SK-N-SH treated with all-trans-retinoic acid at 6 μM for 48 hours (cell line): ENCODE measurements at regions not wholly inside any gene's neighbourhood (a gene's known extent, or its start where the extent isn't known, plus 50 kb on each side); places are given as distances from the start of the nearest gene placed in this dataset.

Experiments
- ATAC-seq: fragments of 200-7000 bp; cut with Tn5 transposase; 3 replicates; pipeline ENCODE4 v1.9.1; 2020; ENCODE audit warnings: mild to moderate bottlenecking, moderate library complexity
- ARNTL ChIP-seq: fragments of 450-650 bp; formaldehyde crosslinking; IDR thresholded peaks from 2 replicates; pipeline ENCODE4 v1.5.0; 2020; ENCODE audit warnings: low read depth, mild to moderate bottlenecking, moderate library complexity, borderline replicate concordance
- CSDC2 ChIP-seq: fragments of 250-450 bp; sonication (Bioruptor Pico); IDR thresholded peaks from 2 replicates; pipeline ENCODE4 v1.5.0; 2020; ENCODE audit warnings: mild to moderate bottlenecking, moderate library complexity
- ESRRG ChIP-seq: fragments of 250-450 bp; sonication (Bioruptor Pico); IDR thresholded peaks from 2 replicates; pipeline ENCODE4 v1.6.1; 2021; ENCODE audit warnings: mild to moderate bottlenecking
- GLIS3 ChIP-seq: fragments of 250-450 bp; sonication (Bioruptor Pico); IDR thresholded peaks from 2 replicates; pipeline ENCODE4 v1.5.0; 2020; ENCODE audit warnings: mild to moderate bottlenecking, moderate library complexity
- ISL1 ChIP-seq: fragments of 250-450 bp; sonication (Bioruptor Pico); IDR thresholded peaks from 2 replicates; pipeline ENCODE4 v2.1.2; 2022; ENCODE audit warnings: mild to moderate bottlenecking, moderate library complexity
- OSR1 ChIP-seq: fragments of 250-450 bp; sonication (Bioruptor Pico); IDR thresholded peaks from 2 replicates; pipeline ENCODE4 v1.8.0; 2022; ENCODE audit warnings: moderate library complexity, mild to moderate bottlenecking, inconsistent platforms
- PPARA ChIP-seq: fragments of 250-450 bp; sonication (Bioruptor Pico); IDR thresholded peaks from 2 replicates; pipeline ENCODE4 v1.5.0; 2020; ENCODE audit warnings: mild to moderate bottlenecking, borderline replicate concordance
- RARB ChIP-seq: fragments of 250-450 bp; sonication (Bioruptor Pico); IDR thresholded peaks from 2 replicates; pipeline ENCODE4 v1.8.0; 2021; ENCODE audit warnings: mild to moderate bottlenecking, moderate library complexity
- TCF4 ChIP-seq: fragments of 250-450 bp; sonication (Bioruptor Pico); IDR thresholded peaks from 2 replicates; pipeline ENCODE4 v1.8.0; 2021; ENCODE audit warnings: mild to moderate bottlenecking, moderate library complexity, borderline replicate concordance
- TOX ChIP-seq: fragments of 250-450 bp; sonication (Bioruptor Pico); IDR thresholded peaks from 2 replicates; pipeline ENCODE4 v1.8.0; 2021; ENCODE audit warnings: mild to moderate bottlenecking, moderate library complexity, borderline replicate concordance
- ZFP3 ChIP-seq: fragments of 250-450 bp; sonication (Bioruptor Pico); IDR thresholded peaks from 2 replicates; pipeline ENCODE4 v1.5.0; 2020; ENCODE audit warnings: mild to moderate bottlenecking, moderate library complexity
- ZFP30 ChIP-seq: fragments of 450-650 bp; formaldehyde crosslinking; IDR thresholded peaks from 2 replicates; pipeline ENCODE4 v1.5.0; 2022; ENCODE audit warnings: mild to moderate bottlenecking, moderate library complexity
- ZNF565 ChIP-seq: fragments of 450-650 bp; formaldehyde crosslinking; conservative IDR thresholded peaks from 2 replicates; pipeline ENCODE4 v1.5.0; 2020; ENCODE audit warnings: low read depth, mild to moderate bottlenecking, moderate library complexity
- ZNF8 ChIP-seq: fragments of 450-650 bp; formaldehyde crosslinking; IDR thresholded peaks from 2 replicates; pipeline ENCODE4 v1.5.0; 2020; ENCODE audit warnings: mild to moderate bottlenecking, moderate library complexity
- TF ChIP-seq, protein P1 (sequence below): fragments of 250-450 bp; sonication (Bioruptor Pico); IDR thresholded peaks from 2 replicates; pipeline ENCODE4 v1.8.0; 2020; ENCODE audit warnings: mild to moderate bottlenecking, moderate library complexity, borderline replicate concordance
- TF ChIP-seq, protein P2 (sequence below): fragments of 250-450 bp; sonication (Bioruptor Pico); IDR thresholded peaks from 2 replicates; pipeline ENCODE4 v1.5.1; 2020; ENCODE audit warnings: low read depth, mild to moderate bottlenecking, moderate library complexity
- TF ChIP-seq, protein P3 (sequence below): fragments of 250-450 bp; sonication (Bioruptor Pico); IDR thresholded peaks from 2 replicates; pipeline ENCODE4 v1.8.0; 2021; ENCODE audit warnings: low read depth, mild to moderate bottlenecking, moderate library complexity, borderline replicate concordance
- TF ChIP-seq, protein P4 (sequence below): fragments of 250-450 bp; sonication (Bioruptor Pico); IDR thresholded peaks from 2 replicates; pipeline ENCODE4 v1.5.0; 2020; ENCODE audit warnings: mild to moderate bottlenecking, moderate library complexity
- TF ChIP-seq, protein P5 (sequence below): fragments of 250-450 bp; sonication (Bioruptor Pico); IDR thresholded peaks from 2 replicates; pipeline ENCODE4 v1.5.1; 2021; ENCODE audit warnings: mild to moderate bottlenecking, moderate library complexity

DNA sequence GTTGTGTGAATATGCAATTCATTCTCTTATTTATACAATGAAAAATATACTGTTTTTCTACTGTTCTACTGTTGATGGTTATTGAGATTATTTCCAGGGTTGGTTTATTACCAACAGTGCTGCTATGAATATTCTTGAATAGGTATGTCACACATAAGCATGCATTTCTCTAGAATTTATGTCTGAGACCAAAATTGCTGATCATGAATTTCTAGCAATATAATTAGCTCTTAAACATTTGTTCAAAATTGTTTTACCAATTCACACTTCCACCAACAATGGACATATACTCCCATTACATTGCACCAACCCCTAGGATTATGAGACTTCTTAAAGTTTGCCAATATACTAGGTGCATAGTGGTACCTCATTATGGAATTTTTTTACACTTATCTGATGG lies 164.1 kb upstream of the KCNQ5 start:
- TF ChIP-seq ZNF565 (no peak), CSDC2 (CRISPR knock-in tag) (no peak), OSR1 (no peak), PPARA (no peak), TOX (no peak), ZFP3 (no peak), TCF4 (no peak), ISL1 (CRISPR knock-in tag) (no peak)
- TF ChIP-seq, protein P1, sequence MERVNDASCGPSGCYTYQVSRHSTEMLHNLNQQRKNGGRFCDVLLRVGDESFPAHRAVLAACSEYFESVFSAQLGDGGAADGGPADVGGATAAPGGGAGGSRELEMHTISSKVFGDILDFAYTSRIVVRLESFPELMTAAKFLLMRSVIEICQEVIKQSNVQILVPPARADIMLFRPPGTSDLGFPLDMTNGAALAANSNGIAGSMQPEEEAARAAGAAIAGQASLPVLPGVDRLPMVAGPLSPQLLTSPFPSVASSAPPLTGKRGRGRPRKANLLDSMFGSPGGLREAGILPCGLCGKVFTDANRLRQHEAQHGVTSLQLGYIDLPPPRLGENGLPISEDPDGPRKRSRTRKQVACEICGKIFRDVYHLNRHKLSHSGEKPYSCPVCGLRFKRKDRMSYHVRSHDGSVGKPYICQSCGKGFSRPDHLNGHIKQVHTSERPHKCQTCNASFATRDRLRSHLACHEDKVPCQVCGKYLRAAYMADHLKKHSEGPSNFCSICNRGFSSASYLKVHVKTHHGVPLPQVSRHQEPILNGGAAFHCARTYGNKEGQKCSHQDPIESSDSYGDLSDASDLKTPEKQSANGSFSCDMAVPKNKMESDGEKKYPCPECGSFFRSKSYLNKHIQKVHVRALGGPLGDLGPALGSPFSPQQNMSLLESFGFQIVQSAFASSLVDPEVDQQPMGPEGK (CRISPR knock-in tag), result no peak
- TF ChIP-seq, protein P2, sequence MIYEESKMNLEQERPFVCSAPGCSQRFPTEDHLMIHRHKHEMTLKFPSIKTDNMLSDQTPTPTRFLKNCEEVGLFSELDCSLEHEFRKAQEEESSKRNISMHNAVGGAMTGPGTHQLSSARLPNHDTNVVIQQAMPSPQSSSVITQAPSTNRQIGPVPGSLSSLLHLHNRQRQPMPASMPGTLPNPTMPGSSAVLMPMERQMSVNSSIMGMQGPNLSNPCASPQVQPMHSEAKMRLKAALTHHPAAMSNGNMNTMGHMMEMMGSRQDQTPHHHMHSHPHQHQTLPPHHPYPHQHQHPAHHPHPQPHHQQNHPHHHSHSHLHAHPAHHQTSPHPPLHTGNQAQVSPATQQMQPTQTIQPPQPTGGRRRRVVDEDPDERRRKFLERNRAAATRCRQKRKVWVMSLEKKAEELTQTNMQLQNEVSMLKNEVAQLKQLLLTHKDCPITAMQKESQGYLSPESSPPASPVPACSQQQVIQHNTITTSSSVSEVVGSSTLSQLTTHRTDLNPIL (CRISPR knock-in tag), result no peak
- TF ChIP-seq, protein P3, sequence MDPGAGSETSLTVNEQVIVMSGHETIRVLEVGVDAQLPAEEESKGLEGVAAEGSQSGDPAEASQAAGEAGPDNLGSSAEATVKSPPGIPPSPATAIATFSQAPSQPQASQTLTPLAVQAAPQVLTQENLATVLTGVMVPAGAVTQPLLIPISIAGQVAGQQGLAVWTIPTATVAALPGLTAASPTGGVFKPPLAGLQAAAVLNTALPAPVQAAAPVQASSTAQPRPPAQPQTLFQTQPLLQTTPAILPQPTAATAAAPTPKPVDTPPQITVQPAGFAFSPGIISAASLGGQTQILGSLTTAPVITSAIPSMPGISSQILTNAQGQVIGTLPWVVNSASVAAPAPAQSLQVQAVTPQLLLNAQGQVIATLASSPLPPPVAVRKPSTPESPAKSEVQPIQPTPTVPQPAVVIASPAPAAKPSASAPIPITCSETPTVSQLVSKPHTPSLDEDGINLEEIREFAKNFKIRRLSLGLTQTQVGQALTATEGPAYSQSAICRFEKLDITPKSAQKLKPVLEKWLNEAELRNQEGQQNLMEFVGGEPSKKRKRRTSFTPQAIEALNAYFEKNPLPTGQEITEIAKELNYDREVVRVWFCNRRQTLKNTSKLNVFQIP (CRISPR knock-in tag), result no peak
- TF ChIP-seq, protein P4, sequence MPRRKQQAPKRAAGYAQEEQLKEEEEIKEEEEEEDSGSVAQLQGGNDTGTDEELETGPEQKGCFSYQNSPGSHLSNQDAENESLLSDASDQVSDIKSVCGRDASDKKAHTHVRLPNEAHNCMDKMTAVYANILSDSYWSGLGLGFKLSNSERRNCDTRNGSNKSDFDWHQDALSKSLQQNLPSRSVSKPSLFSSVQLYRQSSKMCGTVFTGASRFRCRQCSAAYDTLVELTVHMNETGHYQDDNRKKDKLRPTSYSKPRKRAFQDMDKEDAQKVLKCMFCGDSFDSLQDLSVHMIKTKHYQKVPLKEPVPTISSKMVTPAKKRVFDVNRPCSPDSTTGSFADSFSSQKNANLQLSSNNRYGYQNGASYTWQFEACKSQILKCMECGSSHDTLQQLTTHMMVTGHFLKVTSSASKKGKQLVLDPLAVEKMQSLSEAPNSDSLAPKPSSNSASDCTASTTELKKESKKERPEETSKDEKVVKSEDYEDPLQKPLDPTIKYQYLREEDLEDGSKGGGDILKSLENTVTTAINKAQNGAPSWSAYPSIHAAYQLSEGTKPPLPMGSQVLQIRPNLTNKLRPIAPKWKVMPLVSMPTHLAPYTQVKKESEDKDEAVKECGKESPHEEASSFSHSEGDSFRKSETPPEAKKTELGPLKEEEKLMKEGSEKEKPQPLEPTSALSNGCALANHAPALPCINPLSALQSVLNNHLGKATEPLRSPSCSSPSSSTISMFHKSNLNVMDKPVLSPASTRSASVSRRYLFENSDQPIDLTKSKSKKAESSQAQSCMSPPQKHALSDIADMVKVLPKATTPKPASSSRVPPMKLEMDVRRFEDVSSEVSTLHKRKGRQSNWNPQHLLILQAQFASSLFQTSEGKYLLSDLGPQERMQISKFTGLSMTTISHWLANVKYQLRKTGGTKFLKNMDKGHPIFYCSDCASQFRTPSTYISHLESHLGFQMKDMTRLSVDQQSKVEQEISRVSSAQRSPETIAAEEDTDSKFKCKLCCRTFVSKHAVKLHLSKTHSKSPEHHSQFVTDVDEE, result no peak
- TF ChIP-seq, protein P5, sequence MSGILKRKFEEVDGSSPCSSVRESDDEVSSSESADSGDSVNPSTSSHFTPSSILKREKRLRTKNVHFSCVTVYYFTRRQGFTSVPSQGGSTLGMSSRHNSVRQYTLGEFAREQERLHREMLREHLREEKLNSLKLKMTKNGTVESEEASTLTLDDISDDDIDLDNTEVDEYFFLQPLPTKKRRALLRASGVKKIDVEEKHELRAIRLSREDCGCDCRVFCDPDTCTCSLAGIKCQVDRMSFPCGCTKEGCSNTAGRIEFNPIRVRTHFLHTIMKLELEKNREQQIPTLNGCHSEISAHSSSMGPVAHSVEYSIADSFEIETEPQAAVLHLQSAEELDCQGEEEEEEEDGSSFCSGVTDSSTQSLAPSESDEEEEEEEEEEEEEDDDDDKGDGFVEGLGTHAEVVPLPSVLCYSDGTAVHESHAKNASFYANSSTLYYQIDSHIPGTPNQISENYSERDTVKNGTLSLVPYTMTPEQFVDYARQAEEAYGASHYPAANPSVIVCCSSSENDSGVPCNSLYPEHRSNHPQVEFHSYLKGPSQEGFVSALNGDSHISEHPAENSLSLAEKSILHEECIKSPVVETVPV (CRISPR knock-in tag), result no peak
- ATAC-seq, result no peak

DNA sequence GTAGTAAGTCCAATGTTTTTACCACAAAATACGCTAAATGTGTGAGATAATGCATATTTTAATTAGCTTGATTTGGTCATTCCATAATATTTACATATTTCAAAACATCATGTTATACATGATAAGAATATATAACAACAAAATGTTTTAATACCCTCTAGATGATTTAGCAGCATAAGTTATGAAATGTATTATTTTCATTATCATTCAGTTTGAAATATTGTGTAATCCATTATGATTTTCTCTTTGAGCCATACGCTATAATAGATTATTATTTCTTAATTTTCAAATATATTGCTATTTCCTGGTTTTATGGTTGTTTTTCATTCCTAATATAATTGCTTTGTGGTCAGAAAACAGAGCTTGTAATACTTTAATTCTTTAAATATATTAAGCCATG lies 163.3 kb upstream of the KCNQ5 start:
- no peak for ATAC-seq

More for the DNA sequence above, 163.3 kb upstream of the KCNQ5 start:
- TF ChIP-seq TOX, result no peak
- TF ChIP-seq ESRRG, result no peak
- no peak for TF ChIP-seq ARNTL (CRISPR knock-in tag)
- no peak for TF ChIP-seq RARB (CRISPR knock-in tag)
- TF ChIP-seq, protein P3 (CRISPR knock-in tag), result no peak
- TF ChIP-seq OSR1, result no peak
- no peak for TF ChIP-seq ZFP3
- no peak for TF ChIP-seq ZFP30 (CRISPR knock-in tag)
- TF ChIP-seq ZNF8 (CRISPR knock-in tag), result no peak
- no peak for TF ChIP-seq GLIS3 (CRISPR knock-in tag)
- TF ChIP-seq, protein P5 (CRISPR knock-in tag), result no peak
- TF ChIP-seq, protein P2 (CRISPR knock-in tag), result no peak
- TF ChIP-seq CSDC2 (CRISPR knock-in tag), result no peak
- TF ChIP-seq ZNF565, result no peak
- no peak for TF ChIP-seq TCF4
- TF ChIP-seq, all 23 proteins: peak for 0
